ENCODE measurements at regions not wholly inside any gene's neighbourhood (a gene's known extent, or its start where the extent isn't known, plus 50 kb on each side); places are given as distances from the start of the nearest gene placed in this dataset.

DNA sequence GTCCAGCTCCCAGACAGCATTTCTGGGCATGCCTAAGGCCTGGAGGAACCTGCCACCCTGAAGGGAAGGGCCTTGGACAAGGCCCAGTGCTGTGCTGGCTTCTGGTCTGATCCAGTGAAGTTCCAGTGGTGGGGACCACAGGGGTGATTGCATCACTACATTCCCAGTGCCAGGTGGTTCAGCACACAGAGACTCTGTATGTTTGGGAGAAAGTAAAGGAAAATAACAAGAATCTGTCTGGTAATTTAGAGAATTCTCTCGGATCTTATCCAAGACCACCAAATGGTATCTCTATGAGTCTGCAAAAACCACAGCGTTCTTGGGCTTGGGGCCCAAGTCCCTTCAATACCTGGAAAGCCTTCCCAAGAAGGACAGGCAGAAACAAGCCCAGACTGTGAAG is 131.8 kb upstream of the MAD2L1 start:
- Histone ChIP-seq H3K4me1 (ENCODE audit: insufficient read depth, low read length) (no peaks in the 10 kb centered on the region), H3K4me3 (ENCODE audit: low read length) (no peak overlapping the region)

DNA sequence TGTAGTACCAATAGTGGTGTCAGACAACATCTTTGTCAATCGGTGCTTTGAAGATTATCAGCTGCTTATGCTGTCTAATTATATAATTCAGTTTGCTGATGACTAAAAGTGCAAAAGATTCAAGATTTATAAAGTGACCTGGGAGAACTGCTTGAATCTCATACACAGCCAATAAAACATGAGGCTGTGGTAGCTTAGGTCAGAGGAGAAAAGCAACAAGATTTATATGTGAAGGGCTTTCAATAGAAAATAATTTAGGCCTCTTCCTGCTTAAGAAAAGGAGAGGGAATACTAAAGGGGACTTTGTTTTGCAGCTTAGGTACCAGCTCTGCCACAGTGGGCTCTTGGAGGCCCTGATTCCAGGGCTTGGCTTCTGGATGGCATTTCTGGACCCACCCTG is 111.0 kb upstream of the MAD2L1 start:
- H3K4me1 ChIP-seq (ENCODE audit: insufficient read depth, low read length): no peaks in the 10 kb centered on the region
- no peaks in the 10 kb centered on the region for H3K27me3 ChIP-seq (ENCODE audit: insufficient read depth, low read length)
- no peak overlapping the region for H3K4me3 ChIP-seq (ENCODE audit: low read length)
- H3K9me3 ChIP-seq (ENCODE audit: low read length): no peaks in the 10 kb centered on the region
- H2AFZ ChIP-seq (ENCODE audit: low read depth, low read length): no peak overlapping the region
- H3K36me3 ChIP-seq (ENCODE audit: insufficient read depth, low read length): no peaks in the 10 kb centered on the region

More for the DNA sequence above, 131.8 kb upstream of the MAD2L1 start:
- Histone ChIP-seq H3K27me3 (ENCODE audit: insufficient read depth, low read length) (no peaks in the 10 kb centered on the region), H3K9me3 (ENCODE audit: low read length) (peaks cover 2% of the 10 kb centered on the region), H2AFZ (ENCODE audit: low read depth, low read length) (no peak overlapping the region), H3K36me3 (ENCODE audit: insufficient read depth, low read length) (no peaks in the 10 kb centered on the region)

DNA sequence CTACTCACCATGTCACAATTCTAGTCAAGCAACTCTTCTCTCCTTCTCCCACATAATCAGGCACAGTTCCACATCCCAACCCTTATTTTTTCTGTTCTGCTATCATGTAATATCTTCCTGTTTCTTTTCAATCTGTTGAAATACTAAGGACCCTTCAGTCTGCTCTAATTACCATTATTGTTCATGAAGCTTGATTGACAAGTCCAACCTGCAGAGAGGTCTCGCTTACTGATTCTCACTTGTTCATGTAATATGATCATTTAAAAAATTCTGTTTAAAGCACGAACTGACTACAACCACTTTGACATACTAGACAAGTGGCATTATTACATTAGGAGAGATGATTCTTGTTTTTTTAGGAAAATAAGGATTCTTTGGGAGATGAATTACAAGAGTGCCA is 108.6 kb upstream of the MAD2L1 start:
- no peak overlapping the region for H3K4me3 ChIP-seq (ENCODE audit: low read length)
- H3K27me3 ChIP-seq (ENCODE audit: insufficient read depth, low read length): no peaks in the 10 kb centered on the region
- H3K9me3 ChIP-seq (ENCODE audit: low read length): no peaks in the 10 kb centered on the region
- H3K4me1 ChIP-seq (ENCODE audit: insufficient read depth, low read length): no peaks in the 10 kb centered on the region
- H2AFZ ChIP-seq (ENCODE audit: low read depth, low read length): no peak overlapping the region
- no peaks in the 10 kb centered on the region for H3K36me3 ChIP-seq (ENCODE audit: insufficient read depth, low read length)

DNA sequence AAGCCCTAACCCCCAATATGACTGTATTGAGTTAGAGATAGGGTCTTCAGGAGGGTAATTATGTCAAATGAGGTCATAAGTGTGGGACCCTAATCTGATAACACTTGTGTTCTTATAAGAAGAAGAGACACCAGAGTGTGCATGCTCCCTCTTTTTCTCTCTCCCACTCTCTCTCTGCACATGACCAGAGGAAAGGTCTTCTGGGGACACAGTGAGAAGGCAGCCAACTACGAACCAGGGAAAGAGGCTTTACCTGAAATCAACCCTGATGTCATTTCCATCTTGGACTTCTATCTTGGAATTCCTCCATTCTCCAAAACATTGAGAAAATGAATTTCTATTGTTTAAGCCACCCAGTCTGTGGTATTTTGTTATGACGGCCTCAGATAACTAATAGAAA is 97.2 kb upstream of the MAD2L1 start:
- Histone ChIP-seq H2AFZ (ENCODE audit: low read depth, low read length) (no peak overlapping the region), H3K27me3 (ENCODE audit: insufficient read depth, low read length) (no peaks in the 10 kb centered on the region), H3K4me1 (ENCODE audit: insufficient read depth, low read length) (peaks cover 9% of the 10 kb centered on the region), H3K36me3 (ENCODE audit: insufficient read depth, low read length) (no peaks in the 10 kb centered on the region), H3K9me3 (ENCODE audit: low read length) (no peaks in the 10 kb centered on the region), H3K4me3 (ENCODE audit: low read length) (no peak overlapping the region)

DNA sequence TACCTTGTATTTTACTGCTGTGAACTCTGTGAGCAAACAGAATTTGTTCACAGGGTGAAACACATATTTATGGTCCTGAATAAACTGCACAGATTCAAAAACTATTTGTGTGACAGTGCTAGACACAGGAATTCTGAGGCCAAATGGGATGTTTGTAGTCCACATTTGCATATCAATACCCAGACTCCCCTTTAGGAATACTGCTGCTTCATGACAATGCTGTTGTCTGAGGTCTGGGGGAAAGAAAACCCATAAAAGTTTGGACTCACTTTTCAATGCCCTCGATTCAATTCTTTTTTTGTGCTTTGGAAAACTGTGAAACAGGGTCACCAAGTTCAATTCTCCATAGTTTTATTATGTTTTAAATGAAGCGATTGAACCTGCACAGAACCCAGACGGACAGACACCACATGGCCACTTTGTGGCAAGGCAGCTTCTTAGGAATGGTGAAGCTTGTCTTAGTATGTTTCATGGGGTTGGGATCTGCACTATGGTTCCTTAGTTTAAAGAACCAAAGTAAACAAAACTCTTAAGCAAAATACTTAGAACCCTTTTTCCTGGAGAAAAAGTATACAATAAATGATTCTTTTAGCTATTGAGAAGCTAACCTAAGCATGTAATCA is 92.3 kb upstream of the MAD2L1 start:
- H3K4me3 ChIP-seq (ENCODE audit: low read length): no peak overlapping the region
- H2AFZ ChIP-seq (ENCODE audit: low read depth, low read length): no peak overlapping the region
- no peaks in the 10 kb centered on the region for H3K36me3 ChIP-seq (ENCODE audit: insufficient read depth, low read length)
- peaks cover 21% of the 10 kb centered on the region for H3K4me1 ChIP-seq (ENCODE audit: insufficient read depth, low read length)
- H3K9me3 ChIP-seq (ENCODE audit: low read length): no peaks in the 10 kb centered on the region
- no peaks in the 10 kb centered on the region for H3K27me3 ChIP-seq (ENCODE audit: insufficient read depth, low read length)

DNA sequence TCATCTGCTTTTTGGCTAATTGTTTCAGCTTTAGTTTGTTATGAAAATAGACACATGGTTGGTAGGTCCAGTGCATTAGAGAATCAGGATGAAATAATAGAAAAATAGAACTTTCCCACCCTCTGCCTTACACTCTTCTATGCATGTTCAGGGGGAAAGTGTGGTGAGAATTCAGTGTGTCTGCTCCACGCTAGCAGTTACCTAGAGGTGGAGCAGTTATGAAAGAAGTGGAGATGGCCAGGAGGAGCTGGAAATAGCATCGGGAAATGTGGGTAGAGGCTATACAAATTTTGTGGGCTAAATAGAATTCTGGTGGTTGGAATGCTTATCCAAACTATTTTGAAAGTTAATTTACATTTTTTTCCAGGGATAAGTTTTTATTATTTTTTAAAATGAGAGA is 91.4 kb upstream of the MAD2L1 start:
- Histone ChIP-seq H3K36me3 (ENCODE audit: insufficient read depth, low read length) (no peaks in the 10 kb centered on the region), H3K4me3 (ENCODE audit: low read length) (no peak overlapping the region), H3K9me3 (ENCODE audit: low read length) (no peaks in the 10 kb centered on the region), H3K27me3 (ENCODE audit: insufficient read depth, low read length) (no peaks in the 10 kb centered on the region), H3K4me1 (ENCODE audit: insufficient read depth, low read length) (peaks cover 21% of the 10 kb centered on the region), H2AFZ (ENCODE audit: low read depth, low read length) (no peak overlapping the region)

DNA sequence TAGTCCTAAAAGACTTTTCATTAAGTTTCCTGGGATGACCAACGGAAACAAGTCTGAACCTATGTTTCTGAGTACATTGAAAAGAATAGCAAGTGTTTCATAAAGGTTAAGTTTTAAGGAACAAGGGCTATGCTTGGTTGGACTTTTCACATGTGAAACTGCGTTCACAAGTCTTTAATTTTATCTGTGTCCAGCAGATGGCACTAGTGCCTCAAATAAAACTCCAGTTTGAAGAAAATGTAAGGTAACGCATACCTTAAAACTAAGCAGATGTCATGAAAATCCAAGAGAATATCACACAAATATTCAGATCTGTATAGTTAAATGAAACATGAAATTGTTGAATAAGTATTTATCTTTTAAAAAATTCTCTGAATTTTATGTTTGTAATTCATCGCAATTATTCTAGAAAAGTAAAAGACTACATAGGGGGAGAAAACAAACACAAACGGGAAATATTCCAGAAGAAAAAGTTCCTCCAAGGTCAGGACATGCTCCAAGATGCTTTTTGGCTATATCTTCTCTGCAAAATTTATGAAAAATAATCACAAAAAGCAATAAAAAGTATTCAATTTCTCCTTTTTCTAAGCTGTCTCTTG is 89.6 kb upstream of the MAD2L1 start:
- Histone ChIP-seq H3K9me3 (ENCODE audit: low read length) (no peaks in the 10 kb centered on the region), H3K27me3 (ENCODE audit: insufficient read depth, low read length) (no peaks in the 10 kb centered on the region), H3K4me1 (ENCODE audit: insufficient read depth, low read length) (peaks cover 21% of the 10 kb centered on the region), H2AFZ (ENCODE audit: low read depth, low read length) (no peak overlapping the region), H3K4me3 (ENCODE audit: low read length) (no peak overlapping the region), H3K36me3 (ENCODE audit: insufficient read depth, low read length) (no peaks in the 10 kb centered on the region)

DNA sequence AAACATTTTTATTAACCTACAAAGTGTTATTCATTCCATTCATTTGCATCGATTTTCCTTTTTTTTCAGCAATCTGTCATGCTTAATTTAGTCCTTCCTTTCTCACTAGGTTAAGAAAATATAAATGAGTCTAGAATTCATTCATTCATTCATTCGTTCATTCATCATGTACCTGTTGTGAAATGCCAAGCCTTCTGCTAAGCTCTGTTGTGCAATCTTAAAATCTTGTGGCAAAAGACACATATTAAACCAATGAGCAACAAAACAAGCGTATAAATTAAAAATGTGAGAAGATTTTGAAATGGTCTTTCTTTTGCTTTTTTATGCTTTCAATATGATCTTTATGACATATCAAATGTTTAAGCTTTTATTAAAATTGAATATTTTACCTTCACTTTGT is 88.6 kb upstream of the MAD2L1 start:
- Histone ChIP-seq H2AFZ (ENCODE audit: low read depth, low read length) (no peak overlapping the region), H3K9me3 (ENCODE audit: low read length) (no peaks in the 10 kb centered on the region), H3K36me3 (ENCODE audit: insufficient read depth, low read length) (no peaks in the 10 kb centered on the region), H3K4me3 (ENCODE audit: low read length) (no peak overlapping the region), H3K27me3 (ENCODE audit: insufficient read depth, low read length) (no peaks in the 10 kb centered on the region), H3K4me1 (ENCODE audit: insufficient read depth, low read length) (peaks cover 21% of the 10 kb centered on the region)

DNA sequence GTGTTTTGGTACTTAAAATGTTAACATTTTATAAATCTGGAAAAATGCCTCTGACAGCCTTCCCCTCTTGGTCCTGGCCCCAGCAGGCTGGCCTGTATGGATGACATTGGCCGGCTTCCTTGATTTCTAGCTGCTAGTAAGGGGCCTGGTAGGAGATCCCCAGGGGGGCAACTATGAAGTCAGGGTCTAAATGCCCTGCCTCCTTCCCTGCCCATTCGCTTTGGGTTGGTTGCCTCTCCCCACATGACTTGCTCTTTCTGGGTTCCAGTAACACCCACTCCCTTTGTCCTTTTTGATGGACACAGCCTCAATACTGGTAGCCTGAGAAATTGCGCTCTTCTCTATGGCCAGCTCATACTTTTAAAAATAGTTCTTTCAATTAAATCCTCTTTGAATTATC is 78.0 kb upstream of the MAD2L1 start:
- Histone ChIP-seq H3K36me3 (ENCODE audit: insufficient read depth, low read length) (no peaks in the 10 kb centered on the region), H3K4me3 (ENCODE audit: low read length) (no peak overlapping the region), H3K27me3 (ENCODE audit: insufficient read depth, low read length) (no peaks in the 10 kb centered on the region), H3K4me1 (ENCODE audit: insufficient read depth, low read length) (no peaks in the 10 kb centered on the region), H3K9me3 (ENCODE audit: low read length) (no peaks in the 10 kb centered on the region), H2AFZ (ENCODE audit: low read depth, low read length) (no peak overlapping the region)

DNA sequence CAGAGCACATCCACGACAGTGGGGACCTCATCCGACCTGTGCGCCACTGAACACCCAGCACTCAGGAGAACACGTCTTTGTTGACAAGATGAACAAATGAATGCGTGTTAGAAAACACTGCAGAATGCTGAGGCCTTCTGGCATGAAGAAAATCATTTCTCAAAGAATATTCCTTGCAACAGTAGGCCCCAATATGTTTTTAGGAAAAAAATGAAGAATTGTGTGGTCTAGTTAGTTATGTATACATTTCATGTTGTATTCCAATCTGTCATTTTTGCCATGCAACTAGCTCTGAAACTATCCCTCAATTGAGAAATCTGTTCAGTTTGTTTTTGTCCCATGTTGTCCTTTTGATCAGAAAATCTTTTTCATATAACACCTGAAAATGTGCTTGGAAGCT is 77.4 kb upstream of the MAD2L1 start:
- H3K36me3 ChIP-seq (ENCODE audit: insufficient read depth, low read length): no peaks in the 10 kb centered on the region

DNA sequence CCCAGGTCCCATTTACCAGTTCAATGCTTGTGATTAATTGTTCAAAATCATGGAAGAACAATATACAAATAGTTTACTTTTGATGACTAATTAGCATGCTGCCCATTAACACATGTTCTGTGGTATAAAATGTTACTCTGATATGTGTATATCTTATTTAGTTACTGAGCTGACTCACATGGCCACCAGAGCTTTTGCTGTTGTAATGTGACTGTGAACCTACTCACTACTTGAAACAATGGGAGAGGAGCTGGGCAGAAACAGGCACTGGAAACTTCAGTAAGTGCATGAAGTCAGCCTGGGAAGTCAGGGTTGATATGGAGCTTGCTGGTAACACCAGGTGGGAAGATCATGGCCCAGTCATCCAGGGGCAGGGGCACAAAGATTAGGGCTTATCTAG is 72.7 kb upstream of the MAD2L1 start:
- H3K4me3 ChIP-seq (ENCODE audit: low read length): no peak overlapping the region
- H3K27me3 ChIP-seq (ENCODE audit: insufficient read depth, low read length): no peaks in the 10 kb centered on the region
- H2AFZ ChIP-seq (ENCODE audit: low read depth, low read length): no peak overlapping the region
- no peaks in the 10 kb centered on the region for H3K4me1 ChIP-seq (ENCODE audit: insufficient read depth, low read length)
- H3K9me3 ChIP-seq (ENCODE audit: low read length): no peaks in the 10 kb centered on the region
- no peaks in the 10 kb centered on the region for H3K36me3 ChIP-seq (ENCODE audit: insufficient read depth, low read length)

More for the DNA sequence above, 77.4 kb upstream of the MAD2L1 start:
- H3K4me3 ChIP-seq (ENCODE audit: low read length): no peak overlapping the region
- no peak overlapping the region for H2AFZ ChIP-seq (ENCODE audit: low read depth, low read length)
- no peaks in the 10 kb centered on the region for H3K27me3 ChIP-seq (ENCODE audit: insufficient read depth, low read length)
- H3K4me1 ChIP-seq (ENCODE audit: insufficient read depth, low read length): no peaks in the 10 kb centered on the region
- no peaks in the 10 kb centered on the region for H3K9me3 ChIP-seq (ENCODE audit: low read length)

DNA sequence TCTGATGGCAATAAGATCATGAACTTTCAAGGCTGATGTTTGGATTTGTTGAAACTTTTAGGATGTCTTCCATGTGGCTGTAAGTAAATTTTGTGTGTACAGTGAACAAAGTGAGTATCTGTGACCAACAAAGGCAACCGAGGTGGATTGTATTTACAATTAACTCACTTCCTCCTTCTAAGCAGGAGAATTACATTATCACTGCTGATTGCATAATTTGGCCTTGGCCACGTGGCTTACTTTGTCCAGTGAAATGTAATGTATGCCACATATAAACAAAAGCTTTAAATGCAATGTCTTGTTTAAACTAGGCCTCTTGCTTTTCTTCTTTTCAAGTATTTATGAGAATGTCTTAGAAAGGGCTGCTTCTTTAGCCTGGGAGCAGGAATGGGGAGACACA is 66.3 kb upstream of the MAD2L1 start:
- Histone ChIP-seq H3K4me1 (ENCODE audit: insufficient read depth, low read length) (no peaks in the 10 kb centered on the region), H2AFZ (ENCODE audit: low read depth, low read length) (peak overlapping the region; percentile 2), H3K27me3 (ENCODE audit: insufficient read depth, low read length) (no peaks in the 10 kb centered on the region), H3K36me3 (ENCODE audit: insufficient read depth, low read length) (no peaks in the 10 kb centered on the region), H3K4me3 (ENCODE audit: low read length) (no peak overlapping the region), H3K9me3 (ENCODE audit: low read length) (no peaks in the 10 kb centered on the region)

DNA sequence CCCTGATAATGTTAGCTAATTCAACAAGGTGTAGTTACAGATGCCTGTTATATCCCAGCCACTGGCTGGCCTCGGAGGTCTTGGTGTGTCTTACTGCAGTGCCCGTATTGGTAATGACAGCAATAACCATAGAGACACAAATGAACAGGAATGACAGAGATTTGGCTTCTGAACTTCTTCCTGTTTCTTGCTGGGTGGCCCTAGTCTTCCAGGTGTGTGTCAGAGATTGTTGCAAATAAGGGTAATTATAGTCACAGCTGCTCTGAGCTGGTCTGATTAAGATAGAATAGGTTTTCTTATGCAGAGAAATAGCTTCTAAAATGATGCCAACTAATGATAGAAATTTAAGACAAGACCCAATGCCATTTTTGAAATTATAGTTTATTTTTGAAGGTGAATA is 64.1 kb upstream of the MAD2L1 start:
- H3K9me3 ChIP-seq (ENCODE audit: low read length): no peaks in the 10 kb centered on the region
- H2AFZ ChIP-seq (ENCODE audit: low read depth, low read length): no peak overlapping the region
- no peaks in the 10 kb centered on the region for H3K27me3 ChIP-seq (ENCODE audit: insufficient read depth, low read length)
- no peaks in the 10 kb centered on the region for H3K4me1 ChIP-seq (ENCODE audit: insufficient read depth, low read length)
- H3K36me3 ChIP-seq (ENCODE audit: insufficient read depth, low read length): no peaks in the 10 kb centered on the region
- no peak overlapping the region for H3K4me3 ChIP-seq (ENCODE audit: low read length)
